CD4-positive, alpha-beta T cell treated with Interleukin-17A for 4 hours (primary cell): ENCODE measurements at regions not wholly inside any gene's neighbourhood (a gene's known extent, or its start where the extent isn't known, plus 50 kb on each side); places are given as distances from the start of the nearest gene placed in this dataset.
"Not testable (repeated sequence)": the region's sequence is repeated elsewhere in the genome, so short reads cannot be mapped to it uniquely, and the experiment has no call there.

Experiments
- DNase-seq: peaks from one replicate; pipeline ENCODE4 v3.0.0-alpha.2; 2020; ENCODE audit warnings: mixed read lengths

DNA sequence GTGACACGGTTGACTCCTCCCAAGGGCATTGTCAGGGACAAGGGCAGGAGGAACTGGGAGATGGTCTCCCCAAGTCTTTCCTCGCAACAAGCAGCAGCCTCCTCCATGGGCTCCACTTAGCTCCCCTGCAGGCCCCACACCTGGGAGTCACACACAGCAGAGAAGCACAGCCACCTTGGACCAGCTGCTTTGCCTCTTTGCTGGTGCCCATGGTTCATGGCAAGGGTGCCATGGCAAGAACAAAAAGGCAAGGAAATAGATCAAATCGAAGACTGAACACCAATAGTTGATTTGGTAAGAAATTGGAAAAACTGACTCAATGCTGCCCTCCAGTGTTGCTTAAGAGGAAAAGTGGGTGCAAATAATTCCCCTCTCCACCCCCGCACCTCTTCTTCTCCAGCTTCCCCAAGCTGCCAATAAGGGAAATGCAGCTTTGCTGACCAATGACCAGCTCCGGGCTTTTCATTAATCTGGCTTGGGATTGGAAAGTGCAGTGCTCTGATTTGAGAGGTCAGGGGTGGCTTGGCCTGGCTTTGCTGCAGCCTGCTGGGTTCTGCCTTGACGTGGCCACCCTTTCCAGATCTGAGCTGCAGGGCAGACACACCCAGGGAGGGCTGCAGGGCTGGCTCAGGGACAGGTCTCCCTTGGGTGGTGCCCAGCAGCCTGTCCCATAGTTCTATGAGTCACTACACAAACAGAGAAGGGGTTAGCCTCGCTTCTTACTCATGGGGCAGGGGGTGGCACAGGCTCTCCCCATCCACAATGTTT lies 162.0 kb downstream of the KLF13 start:
- DNase-seq = peak; percentile 56

GRCh38 chr15:31489281-31489680 lies 162.6 kb downstream of the KLF13 start:
- no peak for DNase-seq

DNA sequence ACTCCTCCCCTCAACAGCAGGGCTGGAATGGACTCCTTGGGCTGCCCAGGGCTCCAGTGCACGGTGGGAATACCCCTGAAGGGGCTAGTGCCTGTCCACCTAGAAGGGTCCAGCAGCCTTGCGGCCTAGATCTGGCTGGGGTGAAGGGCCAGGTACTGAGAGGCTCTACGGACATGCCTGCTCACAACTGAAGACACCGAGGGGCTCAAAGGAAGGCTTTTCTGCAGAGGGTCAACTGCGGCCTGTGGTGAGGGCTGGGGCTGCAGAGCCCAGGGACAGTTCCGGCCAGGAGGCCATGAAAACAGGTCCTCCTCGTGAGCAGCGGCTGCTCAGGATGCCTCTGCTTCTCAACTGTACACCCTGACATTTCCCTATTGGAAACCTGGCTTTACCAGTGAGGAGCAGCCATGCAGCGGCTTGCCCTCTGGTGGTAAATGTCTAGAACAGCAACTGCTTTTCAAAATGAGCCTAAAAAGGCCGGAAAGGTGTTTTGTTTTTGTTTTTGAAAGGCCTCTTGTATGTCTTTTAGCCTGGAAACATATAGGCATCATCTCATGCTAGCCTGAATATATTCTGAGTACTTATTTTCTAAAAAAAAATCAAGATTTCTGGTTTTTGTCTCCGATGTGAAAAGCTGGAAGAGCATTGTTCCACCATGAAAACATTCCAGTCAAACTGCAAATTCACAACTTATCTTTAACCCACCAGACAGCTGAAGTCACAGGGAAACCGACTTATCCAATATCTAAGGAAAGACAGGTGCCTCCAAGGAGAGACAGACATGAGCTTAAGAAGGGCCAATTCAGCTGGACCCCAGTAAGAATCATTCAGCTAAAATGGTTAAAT lies 163.4 kb downstream of the KLF13 start:
- DNase-seq = peak; percentile 62

- DNase-seq = no peak
These were observed 168.2 kb downstream of the KLF13 start for GRCh38 chr15:31494786-31495185.

DNA sequence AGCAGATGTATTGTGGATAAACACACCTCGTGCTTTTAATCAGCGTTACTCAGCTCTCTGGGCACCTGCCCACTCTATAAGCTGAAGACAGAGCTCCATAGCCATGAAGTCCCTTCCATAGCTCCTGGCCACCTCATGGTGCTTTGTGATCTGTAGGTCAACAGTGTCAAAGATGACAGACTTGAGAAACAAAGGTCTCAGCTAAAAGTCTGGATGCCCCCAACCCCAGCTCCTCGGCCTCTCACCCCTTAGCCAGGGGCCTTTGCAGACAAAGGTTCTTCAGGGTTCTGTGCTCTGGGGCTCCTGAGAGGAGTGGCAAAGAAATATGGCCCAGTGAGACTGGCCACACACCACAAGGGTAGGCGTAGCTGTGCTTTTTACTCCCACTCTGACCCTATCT lies 168.6 kb downstream of the KLF13 start:
- no peak for DNase-seq

- no peak for DNase-seq
These were observed 171.2 kb downstream of the KLF13 start for GRCh38 chr15:31497838-31498237.

- no peak for DNase-seq
These were observed 171.7 kb downstream of the KLF13 start for GRCh38 chr15:31498329-31498728.

GRCh38 chr15:31498756-31499155 lies 172.1 kb downstream of the KLF13 start:
- DNase-seq = no peak

DNA sequence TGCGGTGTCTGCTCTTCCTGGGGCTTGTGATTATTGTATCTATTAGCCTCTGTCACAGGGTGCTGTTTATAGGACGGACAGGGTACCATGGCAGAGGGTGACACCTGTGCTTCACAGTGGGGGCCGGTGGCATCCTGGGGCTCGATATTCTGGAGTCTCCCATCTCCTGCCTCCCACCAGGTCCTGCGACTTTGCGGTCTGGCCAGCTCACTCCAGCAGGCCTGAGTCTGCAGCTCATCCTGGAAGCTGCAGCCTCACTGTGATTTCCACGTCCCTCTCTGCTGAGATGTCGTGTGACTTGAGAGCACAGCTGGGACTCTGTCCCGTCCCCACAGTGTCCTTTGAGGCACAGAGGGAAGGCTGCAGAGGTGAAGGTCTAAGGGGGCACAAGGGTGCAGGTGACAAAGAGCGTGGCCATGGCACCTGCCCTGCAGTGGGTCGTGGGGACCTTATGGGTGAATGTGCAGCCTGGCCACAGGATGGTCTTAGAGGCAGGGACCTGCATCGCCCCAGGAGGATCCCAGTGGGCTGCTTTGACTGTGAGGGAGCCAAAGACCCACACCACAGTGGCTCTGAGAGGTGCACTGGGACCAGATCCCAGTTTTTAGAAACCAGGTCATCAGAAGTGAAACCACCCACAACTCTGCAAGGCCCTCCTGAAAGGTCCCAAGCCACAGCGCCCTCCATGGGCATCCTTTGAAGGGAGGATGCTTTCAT lies 172.8 kb downstream of the KLF13 start:
- DNase-seq = no peak

GRCh38 chr15:31499953-31500765 lies 173.5 kb downstream of the KLF13 start:
- DNase-seq = no peak

DNA sequence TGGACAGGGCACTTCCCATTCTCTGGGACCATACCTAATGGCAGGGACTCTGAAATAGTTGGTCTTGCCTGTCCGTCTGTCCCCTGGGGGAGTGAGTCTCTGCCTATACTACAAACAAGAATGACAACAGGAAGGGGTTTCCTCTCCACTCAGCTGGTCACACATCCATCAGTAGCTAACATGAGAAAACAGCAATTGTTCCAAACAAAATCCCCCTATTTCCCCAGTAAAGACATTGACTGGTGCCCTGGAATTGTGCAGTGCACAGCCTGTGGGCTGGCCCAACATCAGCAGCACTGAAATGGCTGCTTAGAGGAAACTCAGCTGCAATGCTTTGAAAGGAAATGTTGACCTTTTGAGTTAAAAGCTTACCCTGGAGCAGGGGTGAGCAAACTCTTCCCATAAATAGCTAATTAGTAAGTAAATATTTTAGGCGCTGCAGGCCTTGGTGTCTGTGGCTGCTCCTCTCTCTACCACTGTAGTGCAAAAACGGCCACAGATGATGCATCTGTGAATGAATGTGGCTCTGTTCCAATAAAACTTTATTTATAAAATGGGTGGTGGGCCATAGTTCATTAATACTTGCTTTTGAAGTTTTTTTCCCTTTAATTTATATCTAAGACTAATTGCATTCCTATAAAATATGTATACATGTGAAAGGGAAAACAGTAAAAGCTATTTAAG lies 174.3 kb downstream of the KLF13 start:
- DNase-seq = no peak

DNA sequence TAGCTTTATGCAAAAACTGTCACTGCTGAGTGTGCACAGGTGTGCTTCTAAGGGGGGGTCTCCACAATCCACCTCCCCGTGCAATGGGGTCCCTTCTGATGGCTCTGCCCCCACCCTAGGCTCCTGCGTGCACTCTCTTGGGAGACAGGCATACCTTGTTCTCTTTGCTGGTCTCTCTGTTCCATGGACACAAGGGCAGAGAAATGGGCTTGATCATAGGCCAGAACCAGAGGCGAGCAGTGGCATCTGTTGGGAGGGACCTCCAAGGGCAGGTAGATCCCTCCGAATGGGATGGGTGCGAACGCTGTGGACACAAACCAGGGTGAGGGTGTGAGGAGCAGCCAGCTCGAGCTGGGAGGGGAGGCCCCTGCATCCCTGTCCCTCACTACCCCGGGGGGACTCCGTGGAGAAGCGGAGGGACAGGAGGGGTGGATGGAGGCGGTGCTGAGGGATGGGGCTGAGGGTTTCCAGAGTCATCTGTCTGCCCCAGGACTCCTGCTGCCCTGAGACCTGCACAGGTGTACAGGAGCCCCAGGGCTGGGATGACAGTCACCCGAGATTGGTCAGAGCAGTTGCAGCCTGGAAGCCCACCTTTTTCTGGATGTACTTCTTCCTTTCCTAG lies 175.0 kb downstream of the KLF13 start:
- DNase-seq = no peak

- DNase-seq = no peak
These were observed 176.1 kb downstream of the KLF13 start for GRCh38 chr15:31502541-31503229.

DNA sequence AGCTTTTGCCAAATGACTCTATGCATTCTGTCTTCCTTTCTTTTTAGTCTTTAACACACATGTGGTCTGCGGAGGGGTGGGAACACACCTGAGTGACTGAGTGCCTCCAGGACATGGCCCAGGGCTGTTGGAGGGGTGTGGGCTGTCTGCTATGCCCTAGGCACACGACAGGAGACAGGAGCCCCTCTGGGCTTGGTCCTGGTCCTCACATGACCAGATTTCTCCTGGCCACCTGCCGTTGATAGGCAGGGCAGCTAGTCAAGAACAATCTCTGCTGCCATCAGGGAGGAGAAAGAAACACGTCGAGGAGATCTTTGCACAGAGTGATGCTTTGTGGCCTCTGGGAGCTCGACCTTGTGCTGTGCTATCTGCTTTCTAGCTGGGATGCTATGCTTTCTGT lies 176.6 kb downstream of the KLF13 start:
- DNase-seq = no peak

DNA sequence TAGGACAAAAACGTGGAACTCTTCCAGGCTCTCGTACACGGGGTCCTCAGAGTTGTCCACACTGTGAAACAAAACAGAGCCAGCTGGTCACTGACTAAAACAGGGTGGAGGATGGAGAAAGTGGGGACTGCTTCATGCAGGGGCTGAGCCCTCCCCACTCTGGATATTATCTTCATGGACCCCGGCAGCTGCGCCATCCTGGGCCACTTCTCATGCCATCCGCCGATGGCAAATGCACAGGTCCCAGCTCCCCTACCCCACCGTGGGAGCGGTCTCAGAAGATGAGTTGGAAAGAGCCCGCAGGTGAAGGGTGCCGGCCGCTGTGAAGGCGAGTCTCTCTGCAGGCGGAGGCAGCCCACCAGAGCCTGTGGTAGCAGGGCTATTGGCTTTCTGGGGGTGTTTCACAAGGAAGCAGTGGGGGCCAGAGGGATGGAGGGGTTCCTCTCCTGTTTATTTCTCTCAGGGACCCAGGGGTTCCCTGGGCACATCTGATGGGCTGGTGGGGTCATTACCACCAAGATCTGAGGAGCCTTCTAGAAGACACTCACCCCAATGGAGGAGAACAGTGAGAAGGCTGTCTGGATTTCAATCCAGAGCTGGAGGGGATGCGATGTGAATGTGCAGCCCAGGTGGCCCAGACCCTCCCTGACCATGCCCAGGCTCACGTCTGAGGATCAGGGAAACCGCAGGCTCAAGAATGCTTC lies 177.3 kb downstream of the KLF13 start:
- DNase-seq = no peak

DNA sequence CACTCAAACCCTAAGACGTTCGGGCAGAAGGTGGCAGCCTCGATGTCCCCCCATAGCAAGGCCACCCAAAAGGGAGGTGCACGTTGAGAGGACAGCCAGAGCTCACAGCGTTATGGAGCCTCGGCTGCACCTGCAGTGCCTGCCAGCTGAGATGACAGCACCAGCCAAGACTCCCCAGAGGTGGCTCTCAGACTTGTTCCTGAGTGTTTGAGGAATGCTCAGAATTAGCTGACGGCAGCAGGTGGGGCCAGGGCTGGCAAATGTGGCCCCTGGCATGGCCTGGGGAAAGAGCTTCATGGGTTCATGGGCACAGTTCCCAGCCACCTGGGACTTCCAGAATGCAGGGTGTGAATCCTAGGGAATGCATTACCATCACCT lies 177.8 kb downstream of the KLF13 start:
- no peak for DNase-seq

DNA sequence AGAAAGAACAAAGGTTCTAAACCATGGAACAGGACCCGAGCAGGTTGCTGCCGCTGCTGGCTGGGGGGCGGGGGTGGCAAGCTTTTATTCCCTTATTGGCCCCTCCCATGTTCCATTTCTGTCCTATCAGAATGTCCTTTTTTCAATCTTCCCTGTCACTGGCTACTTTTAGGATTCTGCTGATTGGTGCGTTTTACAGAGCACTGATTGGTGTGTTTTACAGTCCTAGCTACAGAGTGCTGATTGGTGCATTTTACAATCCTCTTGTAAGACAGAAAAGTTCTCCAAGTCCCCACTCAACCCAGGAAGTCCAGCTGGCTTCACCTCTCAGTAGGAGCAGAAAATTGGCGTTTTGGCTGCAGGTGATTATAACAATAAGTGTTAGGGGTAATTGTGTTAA lies 180.9 kb downstream of the KLF13 start:
- not testable (repeated sequence) for DNase-seq

DNA sequence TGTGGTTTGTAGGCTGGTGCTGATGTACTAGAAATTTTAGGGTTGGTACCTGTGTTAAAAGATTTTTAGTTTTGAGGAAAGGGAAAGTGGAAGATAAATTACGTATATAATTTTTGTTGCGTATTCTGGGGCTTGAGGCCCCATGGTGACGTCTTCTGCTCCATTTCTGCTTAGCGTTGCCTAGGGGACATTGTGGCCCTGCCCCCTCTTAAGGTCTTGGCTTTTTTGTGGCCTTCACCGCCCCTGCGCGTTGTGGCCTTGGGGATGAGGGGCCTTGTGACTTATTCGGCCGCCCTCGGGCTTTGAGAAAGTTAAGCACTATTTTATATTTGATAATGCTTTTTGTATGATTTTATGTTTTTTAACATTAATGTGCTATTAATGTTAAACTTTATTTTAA lies 182.0 kb downstream of the KLF13 start:
- no peak for DNase-seq

DNA sequence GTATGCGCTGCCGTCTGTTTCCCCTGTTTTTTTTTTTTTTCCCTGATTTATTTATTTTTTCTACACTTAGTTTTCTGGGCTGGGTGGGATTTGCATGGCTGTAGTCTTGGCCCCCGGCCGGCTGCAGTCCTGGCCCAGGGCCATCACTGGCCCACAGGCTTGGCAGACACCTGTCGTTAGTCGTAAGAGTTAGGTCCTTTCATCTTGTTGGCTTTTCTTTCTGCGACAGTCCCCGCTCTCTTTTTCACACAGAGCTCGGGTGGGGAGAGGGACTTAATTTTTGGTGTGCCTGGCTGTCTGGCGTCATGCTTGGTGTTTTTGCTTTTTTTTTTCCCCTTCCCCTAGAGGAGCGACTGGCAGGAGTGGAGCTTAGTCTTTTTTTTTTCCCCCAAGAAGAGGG lies 183.4 kb downstream of the KLF13 start:
- DNase-seq = no peak

- peak; percentile 41 for DNase-seq
These were observed 185.2 kb downstream of the KLF13 start for GRCh38 chr15:31511707-31512310.
